ENCODE measurements at regions not wholly inside any gene's neighbourhood (a gene's known extent, or its start where the extent isn't known, plus 50 kb on each side); places are given as distances from the start of the nearest gene placed in this dataset.

DNA sequence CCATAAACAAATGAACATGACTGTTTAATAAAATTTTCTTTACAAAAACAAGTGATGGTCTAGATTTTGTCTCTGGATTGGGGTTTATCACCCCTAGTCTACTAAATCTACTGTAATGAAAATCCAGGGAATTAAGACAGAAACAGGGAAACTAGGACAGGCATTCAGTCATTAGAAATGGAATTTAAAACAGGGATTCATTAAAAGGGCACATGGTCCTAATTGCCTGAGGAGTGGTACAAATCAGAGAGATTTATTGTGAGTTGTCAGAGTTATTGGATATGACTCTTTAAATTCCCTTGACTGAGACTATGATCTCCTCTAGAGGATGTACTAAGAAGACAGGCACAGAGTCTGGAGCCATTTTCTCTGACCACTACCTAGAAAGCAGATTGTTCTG, 670.9 kb upstream of the GCFC2 start:
- no peak for DNase-seq
- intact Hi-C loops (cut with DNase I), result no loop called here

DNA sequence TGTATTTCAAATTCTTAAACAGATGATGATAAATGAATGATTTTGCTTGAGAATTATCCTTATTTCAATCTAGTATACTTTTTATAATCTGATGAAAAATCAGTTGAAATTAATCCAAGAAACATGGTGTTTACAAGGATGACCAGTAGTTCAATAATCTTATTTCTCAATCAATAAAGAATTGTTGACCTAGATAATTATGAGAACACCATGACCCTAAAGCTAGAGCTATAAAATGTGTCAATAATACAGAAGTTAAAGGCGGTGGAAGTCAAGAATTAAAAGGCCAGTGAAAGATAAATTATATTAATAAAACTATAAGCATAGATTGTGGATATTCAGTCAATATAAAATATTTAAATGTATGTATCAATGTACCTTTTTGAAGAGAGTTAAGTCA, 667.4 kb upstream of the GCFC2 start:
- intact Hi-C loops (cut with DNase I), result no loop called here

DNA sequence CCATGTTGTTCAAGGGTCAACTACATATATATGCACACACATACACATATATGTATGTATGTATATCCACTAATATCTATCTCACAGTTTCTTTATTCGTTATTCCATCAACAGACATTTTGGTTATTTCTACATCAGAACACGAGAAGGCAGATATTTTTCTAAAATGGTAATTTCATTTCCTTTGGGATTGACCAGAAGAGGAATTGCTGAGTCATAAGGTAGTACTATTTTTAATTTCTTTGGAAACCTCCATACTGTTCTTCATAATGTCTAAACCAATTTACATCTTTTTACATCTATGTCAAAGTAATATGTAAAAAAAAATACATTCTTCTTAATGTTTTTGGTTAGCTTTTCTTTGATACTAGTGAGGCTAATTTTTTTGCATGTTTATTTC, 630.7 kb upstream of the GCFC2 start:
- no peak for DNase-seq
- intact Hi-C loops (cut with DNase I), result no loop called here

More for the DNA sequence above, 667.4 kb upstream of the GCFC2 start:
- DNase-seq, result no peak

DNA sequence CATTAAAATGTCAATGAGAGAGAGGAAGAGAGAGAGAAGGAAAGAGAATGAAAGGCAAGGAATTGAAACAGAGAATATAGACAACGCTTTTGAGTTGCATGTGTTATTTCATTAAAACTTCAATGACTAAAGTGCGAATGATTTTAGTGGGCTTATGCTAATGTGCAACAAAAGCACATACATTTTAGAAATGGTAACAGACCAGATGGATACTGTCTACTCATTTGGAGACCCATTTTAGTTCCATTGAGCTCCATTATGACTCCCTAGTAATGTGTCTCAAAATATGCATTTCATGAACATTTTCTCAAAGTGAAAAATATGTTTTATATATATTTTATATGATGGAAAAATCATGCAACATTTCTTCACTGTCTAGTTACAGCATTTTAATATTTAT, 622.2 kb upstream of the GCFC2 start:
- intact Hi-C loops (cut with DNase I), result no loop called here
- DNase-seq, result no peak

DNA sequence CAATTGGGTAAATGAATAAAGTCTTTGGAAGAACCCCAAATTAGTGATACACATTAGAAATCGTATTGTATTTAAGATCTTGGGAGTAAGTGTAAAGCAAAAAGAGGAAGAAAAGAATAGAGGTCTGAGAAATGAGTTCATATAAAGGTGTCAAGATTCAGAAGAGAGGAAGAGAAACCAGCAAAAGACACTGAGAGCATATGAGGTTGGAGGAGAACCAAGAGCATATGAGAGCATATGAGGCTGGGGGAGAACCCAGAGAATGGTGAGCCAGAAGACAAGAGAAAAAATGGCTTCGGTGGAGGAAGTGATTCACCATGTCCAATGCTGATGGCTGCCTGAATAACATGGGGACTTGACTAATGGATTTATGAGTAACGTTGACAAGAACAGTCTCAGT, 620.1 kb upstream of the GCFC2 start:
- intact Hi-C loops (cut with DNase I), result no loop called here
- DNase-seq, result no peak

DNA sequence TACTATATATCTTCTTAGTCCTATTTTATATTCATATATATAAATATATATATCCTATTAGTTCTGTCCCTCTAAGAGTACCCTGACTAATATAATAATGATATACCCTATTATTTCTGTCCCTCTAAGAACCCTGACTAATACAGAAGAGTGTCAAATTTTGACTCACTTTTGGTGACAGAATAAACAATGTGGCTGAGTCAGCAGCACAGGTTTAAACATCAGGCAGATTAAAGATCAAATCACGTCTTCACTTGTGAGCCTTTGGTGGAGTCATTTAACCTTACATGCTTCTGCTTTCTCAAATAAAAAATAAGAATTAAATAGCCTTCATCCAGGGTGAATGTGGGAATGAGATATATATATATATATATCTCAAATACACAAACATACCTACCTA, 615.9 kb upstream of the GCFC2 start:
- no peak for DNase-seq
- intact Hi-C loops (cut with DNase I), result no loop called here

DNA sequence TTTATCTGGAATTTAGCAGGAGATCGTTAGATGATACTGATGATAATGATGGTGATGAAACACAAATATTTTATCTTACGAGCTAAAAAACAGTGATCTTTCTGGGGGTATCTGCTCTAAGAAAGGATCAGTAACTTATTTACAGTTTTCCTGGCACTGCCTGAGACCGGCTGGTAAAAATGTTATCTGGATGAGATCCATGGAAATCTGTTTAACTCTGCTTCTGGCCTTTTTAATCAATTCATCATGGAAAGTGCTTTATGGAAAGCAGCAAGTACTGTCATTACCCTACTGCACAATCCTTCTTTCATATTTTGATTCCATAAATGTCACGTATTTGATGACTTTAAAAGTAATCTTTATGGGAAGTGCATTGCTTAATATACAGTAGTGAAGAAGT, 612.7 kb upstream of the GCFC2 start:
- no peak for DNase-seq
- intact Hi-C loops (cut with DNase I), result no loop called here

DNA sequence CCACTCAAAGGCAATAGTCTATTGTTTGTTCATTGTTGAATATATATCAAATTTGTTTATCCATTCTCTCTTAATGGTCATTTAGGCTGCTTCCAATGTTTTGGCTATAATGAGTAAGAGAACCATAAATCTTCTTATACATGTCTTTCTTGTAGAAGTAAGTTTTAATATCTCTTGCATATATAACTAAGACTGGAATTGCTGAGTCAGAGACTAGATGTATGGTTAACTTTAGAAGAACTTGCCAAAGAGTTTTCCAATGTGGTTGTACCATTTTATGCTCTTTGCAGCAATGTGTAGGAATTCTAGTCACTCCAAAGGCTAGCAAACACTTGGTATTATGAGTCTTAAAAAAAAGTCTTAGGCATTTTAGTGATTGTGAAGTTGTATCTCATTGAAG, 610.0 kb upstream of the GCFC2 start:
- DNase-seq, result no peak
- intact Hi-C loops (cut with DNase I), result no loop called here

DNA sequence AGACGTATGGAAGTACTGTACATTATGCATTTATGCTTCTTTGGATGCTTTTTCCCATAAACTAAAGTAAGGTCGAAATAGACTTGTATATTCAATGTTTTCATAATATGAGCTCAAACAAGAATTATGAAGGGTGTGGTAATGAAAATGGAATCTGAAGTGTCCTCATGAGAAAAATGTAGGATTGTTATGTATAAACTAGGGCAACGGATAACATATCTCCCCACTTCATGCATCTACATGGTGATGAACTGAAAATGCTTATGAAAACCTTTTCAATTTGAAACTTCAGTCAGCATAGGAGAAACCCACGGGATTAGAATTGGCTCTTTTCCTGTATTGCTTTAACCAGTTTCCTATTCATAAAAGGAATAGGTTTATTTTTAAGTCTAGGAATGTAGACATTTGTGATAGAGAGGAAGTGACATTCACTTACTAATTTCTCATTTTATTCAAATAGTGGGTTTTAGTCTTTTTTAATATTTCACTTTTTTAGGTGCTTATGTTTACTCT, 608.2 kb upstream of the GCFC2 start:
- intact Hi-C loops (cut with DNase I), result no loop called here
- DNase-seq, result no peak

DNA sequence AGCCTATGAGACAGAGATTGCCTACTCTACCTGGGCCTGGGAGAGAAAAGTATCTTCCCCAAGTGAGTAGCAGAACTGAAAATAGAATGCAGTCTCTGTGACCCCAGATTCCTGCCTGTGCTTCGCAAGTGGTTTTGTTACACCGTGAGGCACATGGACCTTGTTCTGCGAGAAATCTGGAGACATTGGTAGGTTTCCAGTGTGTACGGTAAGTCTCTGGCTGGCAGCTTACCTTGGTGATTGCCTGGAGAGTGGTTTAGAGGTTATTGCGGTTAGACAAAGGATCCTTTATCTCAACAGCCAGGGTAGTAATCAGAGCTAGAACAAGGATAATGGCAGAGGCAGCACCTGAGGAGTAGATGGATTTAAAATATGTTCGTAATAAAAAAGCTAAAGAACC, 606.0 kb upstream of the GCFC2 start:
- no peak for DNase-seq
- intact Hi-C loops (cut with DNase I), result no loop called here

DNA sequence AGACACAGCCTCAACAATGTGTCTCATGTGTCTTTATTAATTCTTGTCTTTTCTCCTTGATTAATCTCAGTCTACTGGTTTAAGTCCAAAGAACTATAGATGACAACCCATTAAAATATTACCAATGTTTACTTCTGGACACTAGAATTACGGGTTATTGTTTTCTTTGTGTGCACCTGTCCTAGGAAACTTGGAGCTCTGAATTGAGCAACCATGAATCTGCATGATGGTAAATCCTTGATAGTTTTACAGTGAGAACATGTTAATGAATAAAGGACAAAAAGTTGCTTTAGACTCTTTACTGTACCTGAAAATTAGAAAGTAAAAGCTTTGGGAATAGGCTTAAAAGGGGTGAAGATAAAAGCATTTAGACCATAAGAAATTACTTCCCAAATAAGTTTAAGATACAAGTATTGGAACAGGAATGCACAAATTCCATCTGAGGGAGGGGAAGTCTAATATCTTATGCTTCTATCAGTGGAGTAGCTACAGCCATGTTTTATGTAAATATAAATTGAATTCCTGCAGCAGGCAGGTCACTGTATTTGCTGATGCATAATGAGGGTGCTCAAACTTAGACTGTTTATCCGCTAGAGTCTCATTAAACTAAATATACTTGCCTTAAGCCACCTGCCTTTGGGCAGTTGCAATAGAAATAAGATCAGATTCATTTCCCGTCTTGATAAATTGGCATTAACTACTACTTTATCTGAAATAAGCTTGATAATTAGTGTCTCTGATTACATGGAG, 603.7 kb upstream of the GCFC2 start:
- DNase-seq, result no peak
- intact Hi-C loops (cut with DNase I), result no loop called here

DNA sequence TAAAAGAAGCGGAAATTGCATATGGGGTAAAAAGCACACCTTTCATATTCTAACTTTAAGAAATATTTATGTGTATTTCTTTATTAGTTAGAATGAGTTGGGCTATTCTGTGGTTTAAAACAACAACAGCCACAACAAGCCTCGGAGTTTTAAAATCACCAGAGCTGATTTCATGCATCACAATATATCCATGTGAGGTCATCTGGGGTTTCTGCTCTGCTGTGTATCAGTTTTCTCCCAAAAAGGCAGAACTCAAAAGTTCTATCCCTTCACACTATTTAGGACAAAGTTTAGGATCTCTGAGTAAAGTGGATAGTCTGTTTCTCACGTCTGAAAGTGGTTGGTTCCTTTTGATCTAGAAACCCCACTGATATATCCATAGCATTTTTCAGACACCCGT, 601.5 kb upstream of the GCFC2 start:
- intact Hi-C loops (cut with DNase I), result no loop called here
- DNase-seq, result no peak

DNA sequence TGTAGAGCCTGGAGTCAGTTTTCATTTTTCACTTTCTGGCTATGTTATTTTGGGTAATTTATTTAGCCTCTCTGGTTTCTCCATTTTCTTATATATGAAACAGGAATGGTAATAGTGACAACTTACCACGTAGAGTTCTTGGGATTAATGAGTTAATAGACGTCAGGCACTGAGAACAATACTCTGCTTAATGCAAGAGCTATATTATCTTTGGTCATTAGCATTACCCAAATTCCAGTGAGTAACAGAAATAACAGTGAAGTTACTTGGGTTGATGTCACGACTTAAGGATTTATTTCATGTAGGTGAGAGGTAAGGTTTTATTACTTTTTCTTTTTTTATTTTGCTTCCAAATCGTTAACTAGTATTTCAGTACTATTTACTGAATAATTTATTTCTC, 601.0 kb upstream of the GCFC2 start:
- intact Hi-C loops (cut with DNase I), result no loop called here
- no peak for DNase-seq

DNA sequence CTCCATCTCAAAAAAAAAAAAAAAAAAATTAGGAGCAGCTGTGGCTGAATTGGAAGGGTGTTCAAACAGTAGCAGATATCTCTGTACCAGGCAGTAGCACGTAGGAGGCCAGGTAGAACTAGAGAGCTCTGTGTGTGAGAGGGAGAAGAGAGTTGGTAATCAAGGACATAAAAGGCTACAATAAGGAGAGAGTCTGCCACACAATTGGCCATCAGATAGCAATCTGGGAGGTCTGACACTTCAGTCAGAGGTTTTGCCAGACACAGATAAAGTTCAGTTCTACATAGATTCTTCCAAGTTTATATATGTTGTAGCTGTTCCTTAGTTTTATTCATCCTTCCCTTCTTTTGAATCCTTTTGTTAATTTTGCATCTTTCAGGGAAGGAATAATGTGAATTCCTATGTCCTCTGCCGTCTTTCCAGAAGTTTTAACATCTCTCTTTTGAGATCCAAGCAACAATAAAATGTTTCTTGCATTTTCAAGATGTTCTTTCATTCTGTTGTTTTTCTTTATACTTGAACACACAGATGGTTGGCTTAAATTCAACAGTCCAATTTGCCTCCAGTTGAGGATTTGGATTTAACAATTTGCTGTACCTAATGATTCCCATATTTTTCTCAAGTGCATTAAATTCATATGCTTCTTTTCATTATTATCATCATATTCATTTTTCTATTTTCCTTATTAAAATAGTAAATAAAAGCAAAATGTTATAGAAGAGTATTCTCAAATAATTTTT, 600.3 kb upstream of the GCFC2 start:
- no peak for DNase-seq
- intact Hi-C loops (cut with DNase I), result no loop called here

DNA sequence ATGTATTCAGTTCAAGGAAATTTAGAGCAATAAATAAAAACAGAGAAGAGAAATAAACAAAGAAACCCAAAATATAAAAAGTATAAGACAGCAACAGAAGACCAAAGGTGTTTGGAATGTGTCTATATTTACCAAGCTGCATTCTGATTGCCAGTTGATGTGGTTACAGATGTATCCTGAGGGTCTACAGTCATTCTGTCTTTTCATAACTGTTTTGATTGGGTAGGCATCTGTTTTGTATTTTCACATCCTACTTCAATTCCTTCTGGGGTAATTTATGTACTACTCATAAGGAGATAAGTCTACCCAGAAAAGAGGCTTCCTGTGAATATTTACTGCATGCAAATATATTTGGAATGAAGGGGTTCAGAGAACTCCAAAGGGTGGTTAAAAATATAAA, 596.8 kb upstream of the GCFC2 start:
- intact Hi-C loops (cut with DNase I), result no loop called here
- DNase-seq, result no peak

DNA sequence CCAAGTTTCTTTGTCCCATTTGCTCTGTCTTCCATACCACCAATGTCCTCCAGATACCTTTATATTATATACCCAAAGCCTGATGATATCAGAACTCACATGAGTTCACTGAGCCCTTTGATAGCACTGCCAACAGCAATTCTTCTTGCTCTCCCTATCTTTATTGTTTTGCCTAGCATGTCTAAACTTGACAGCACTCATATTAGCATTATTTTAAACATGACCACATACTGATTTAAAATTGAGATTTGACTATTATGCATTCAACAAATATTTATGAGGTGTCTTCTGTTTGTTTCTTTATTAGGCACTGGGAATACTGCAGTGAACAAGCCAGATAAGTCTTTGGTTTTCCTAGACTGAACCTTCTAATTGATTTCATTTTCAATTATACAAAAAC, 587.3 kb upstream of the GCFC2 start:
- intact Hi-C loops (cut with DNase I), result no loop called here

DNA sequence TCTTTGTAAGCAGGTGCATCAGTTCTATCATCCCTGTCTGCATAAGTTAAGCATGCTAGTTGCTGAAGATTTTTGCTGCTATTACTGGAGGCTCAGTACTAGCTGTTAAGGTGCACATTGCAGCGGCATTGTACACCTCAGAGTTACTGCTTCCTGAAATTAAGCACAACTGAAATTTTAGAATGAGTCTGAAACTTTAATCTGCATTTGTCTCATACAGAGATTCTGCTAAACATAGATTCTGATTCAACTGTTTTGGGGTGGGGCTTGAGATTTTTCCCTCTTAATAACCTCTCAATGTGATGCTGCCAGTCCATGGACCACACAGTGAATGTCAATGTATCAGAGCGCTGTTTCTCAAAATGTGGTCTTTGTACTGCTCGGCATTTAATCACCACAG, 585.7 kb upstream of the GCFC2 start:
- no peak for DNase-seq
- intact Hi-C loops (cut with DNase I), result no loop called here

More for the DNA sequence above, 587.3 kb upstream of the GCFC2 start:
- DNase-seq, result no peak

DNA sequence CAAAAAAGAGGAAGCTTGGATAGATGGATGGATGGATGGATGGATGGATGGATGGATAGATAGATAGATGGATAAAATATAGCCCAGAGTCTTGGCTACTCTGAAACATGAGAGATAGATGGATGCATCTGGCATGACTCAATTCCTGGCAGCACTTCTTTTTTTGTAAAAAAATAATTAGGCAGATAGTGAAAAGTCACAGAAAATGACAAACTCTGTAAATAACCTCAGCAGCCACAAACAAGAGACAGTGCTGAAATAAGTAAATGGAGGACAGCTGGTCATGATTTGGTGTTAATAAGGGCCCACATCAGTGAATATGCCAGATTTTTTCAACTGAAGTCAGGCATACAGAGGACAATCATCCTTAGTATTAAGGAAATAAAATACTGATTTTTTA, 585.0 kb upstream of the GCFC2 start:
- intact Hi-C loops (cut with DNase I), result no loop called here
- DNase-seq, result no peak

DNA sequence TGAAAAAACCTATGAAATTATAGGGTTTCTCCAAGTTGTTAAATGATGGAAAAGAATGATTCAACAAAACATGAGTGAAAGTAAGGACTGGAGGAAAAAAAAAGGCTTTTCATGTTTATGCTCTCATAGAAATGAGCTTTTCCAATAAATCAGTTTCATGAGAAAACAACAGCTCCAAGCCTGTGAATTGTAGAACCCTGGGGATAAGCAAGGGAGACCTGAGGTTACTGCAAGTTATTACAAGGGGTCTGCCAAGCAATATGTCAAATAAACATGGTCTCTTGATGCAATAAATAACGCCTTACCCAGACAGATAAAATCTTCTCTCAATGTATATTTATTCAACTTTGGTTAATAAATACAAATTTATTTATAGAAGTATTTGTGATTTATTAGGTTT, 577.9 kb upstream of the GCFC2 start:
- intact Hi-C loops (cut with DNase I), result no loop called here
- no peak for DNase-seq

DNA sequence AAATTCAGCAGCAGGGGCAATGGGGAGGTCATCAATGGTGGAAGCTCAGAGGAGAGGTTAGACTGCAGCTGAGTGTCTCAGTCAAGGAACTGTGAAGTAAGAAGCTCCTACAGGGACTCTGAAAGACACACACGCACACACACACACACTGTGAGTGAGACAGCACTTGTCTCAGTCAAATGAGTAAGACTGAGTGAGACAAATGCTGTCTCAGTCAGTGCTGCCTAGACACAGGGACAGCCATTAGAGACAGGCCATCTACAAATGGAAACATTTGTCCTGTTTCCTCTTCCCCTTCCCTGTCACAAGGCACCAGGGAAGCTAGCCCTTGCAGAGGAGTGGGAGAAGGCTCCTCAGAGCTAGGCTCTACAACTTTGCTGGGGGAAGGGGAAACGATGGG, 577.4 kb upstream of the GCFC2 start:
- no peak for DNase-seq
- intact Hi-C loops (cut with DNase I), result no loop called here

DNA sequence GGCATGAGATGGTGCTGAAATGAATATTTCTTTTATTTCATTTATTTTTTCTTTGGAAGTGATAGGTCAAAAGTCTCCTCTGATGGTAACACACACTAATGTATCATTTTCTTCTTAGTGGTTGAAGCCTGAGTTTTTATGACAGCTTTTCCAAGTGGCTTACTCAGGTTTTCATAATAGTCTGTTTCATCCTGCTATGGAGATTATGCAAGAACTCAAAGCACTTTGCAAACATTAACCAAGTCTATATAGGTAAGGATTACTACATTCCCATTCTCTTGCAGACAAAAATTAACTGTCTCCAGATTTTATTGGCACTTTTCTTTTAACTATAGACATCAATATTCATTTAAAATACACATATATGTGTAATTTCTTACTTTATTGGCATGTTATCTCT, 572.6 kb upstream of the GCFC2 start:
- DNase-seq, result no peak
- intact Hi-C loops (cut with DNase I), result no loop called here

All from head of caudate nucleus (tissue), 42 donors.